Spleen (tissue), 11 donors: ENCODE measurements at regions not wholly inside any gene's neighbourhood (a gene's known extent, or its start where the extent isn't known, plus 50 kb on each side); places are given as distances from the start of the nearest gene placed in this dataset.

Experiments
- DNase-seq: peaks from one replicate; pipeline ENCODE4 v3.0.0-alpha.2; 2020
- H3K27ac ChIP-seq, 8 donors: fragments of 200-600 bp; sonication (generic) in 7 of 8; 1 replicate in 4 of 8; 2 replicates in 4 of 8; pipeline versions ENCODE4 v1.5.0 to v1.8.0; 2016 to 2021; ENCODE audit warnings: inconsistent platforms in 4 of 8, mild to moderate bottlenecking in 4 of 8, moderate library complexity in 1 of 8
- H3K27me3 ChIP-seq, 7 donors: fragments of 200-600 bp; sonication (generic) in 6 of 7; replicated peaks in 1 of 7; 1 replicate in 4 of 7; 2 replicates in 3 of 7; pipeline versions ENCODE4 v1.5.0 to v1.8.0; 2016 to 2021; ENCODE audit warnings: inconsistent platforms in 3 of 7, mild to moderate bottlenecking in 1 of 7
- H3K36me3 ChIP-seq, 6 donors: fragments of 200-600 bp; sonication (generic) in 5 of 6; 1 replicate in 4 of 6; 2 replicates in 2 of 6; pipeline versions ENCODE4 v1.5.0 to v1.8.0; 2016 to 2021; ENCODE audit warnings: inconsistent platforms in 2 of 6
- H3K4me1 ChIP-seq, 6 donors: fragments of 200-600 bp; sonication (generic) in 5 of 6; 1 replicate in 3 of 6; 2 replicates in 3 of 6; pipeline versions ENCODE4 v1.5.0 to v1.8.0; 2016 to 2021; ENCODE audit warnings: inconsistent platforms in 3 of 6
- H3K4me3 ChIP-seq, 8 donors: fragments of 200-600 bp; sonication (generic) in 7 of 8; 1 replicate in 4 of 8; 2 replicates in 4 of 8; pipeline versions ENCODE4 v1.5.0 to v1.8.0; 2016 to 2021; ENCODE audit warnings: inconsistent platforms in 4 of 8, mild to moderate bottlenecking in 4 of 8, moderate library complexity in 2 of 8
- H3K9me3 ChIP-seq, 8 donors: fragments of 200-600 bp; sonication (generic) in 7 of 8; 1 replicate in 4 of 8; 2 replicates in 4 of 8; pipeline versions ENCODE4 v1.5.0 to v1.8.0; 2016 to 2021; ENCODE audit warnings: inconsistent platforms in 4 of 8
- CTCF ChIP-seq, 11 experiments: fragments of 200-600 bp in 7 of 11; fragments of 450-650 bp in 4 of 11; sonication (generic) in 4 of 11; IDR thresholded peaks in 8 of 11; conservative IDR thresholded peaks in 3 of 11; 1 replicate in 7 of 11; 2 replicates in 4 of 11; pipeline versions ENCODE4 v1.4.0 to v1.8.0; 2016 to 2021; ENCODE audit warnings: antibody characterized with exemption in 11 of 11, inconsistent platforms in 4 of 11, mild to moderate bottlenecking in 1 of 11
- POLR2A ChIP-seq, 3 donors: fragments of 450-650 bp; IDR thresholded peaks; one replicate each; pipeline ENCODE4 v1.5.1; 2017; ENCODE audit warnings: antibody characterized with exemption in 3 of 3, mild to moderate bottlenecking in 1 of 3
- POLR2AphosphoS5 ChIP-seq, 3 donors: sonication (generic); formaldehyde crosslinking; IDR thresholded peaks; one replicate each; pipeline ENCODE4 v1.5.1; 2017; ENCODE audit warnings: antibody characterized with exemption in 3 of 3
- WGBS, 5 donors: extraction: QIAGEN DNeasy Blood & Tissue Kit in 3 of 5; methylation state at CpG; one replicate each; pipeline versions ENCODE4 v1.1.5 to v1.1.7; 2013 to 2018; 5-methylcytosine and 5-hydroxymethylcytosine counted together
- intact Hi-C: fragments of 100-400 bp; cut with DNase I; formaldehyde crosslinking; loops from one replicate; pipeline ENCODE4 v1.15.0; 2023; ENCODE audit warnings: low total_unique reads
- donor health status: healthy with polysubstance abuse.
- donor health status: DM: no; HTN: no; CAD: no; lungs with moderate emphysema.
- donor health status: DM: no; HTN: no; CAD: no.
- donor health status: Bipolar disorder and iron deficiency.
- donor health status: healthy.
- donor health status: DM: no; HTN: no; CAD: no.
- donor health status: DM: yes; HTN: yes; CAD: no.

GRCh38 chr5:62742207-62742606 lies 163.6 kb downstream of the LRRC70 start:
- Histone ChIP-seq H3K36me3 (no peaks in the 10 kb centered on the region), H3K27me3 (no peaks in the 10 kb centered on the region), H3K27ac (no peak overlapping the region), H3K4me3 (no peak overlapping the region), H3K9me3 (no peaks in the 10 kb centered on the region), H3K4me1 (no peaks in the 10 kb centered on the region)
- 73 to 92% (median 87%) methylated on average over 2 of the region's 2 CpGs for WGBS, 5 donors
- no peak for TF ChIP-seq CTCF (IDR thresholded peaks at IDR 0.05 in 8 of 11, conservative IDR thresholded peaks at IDR 0.05 in 3 of 11)
- TF ChIP-seq POLR2AphosphoS5 (IDR thresholded peaks at IDR 0.05), result no peak
- TF ChIP-seq POLR2A (IDR thresholded peaks at IDR 0.05), result no peak
- no peak for DNase-seq
- intact Hi-C loops, result no loop called here

DNA sequence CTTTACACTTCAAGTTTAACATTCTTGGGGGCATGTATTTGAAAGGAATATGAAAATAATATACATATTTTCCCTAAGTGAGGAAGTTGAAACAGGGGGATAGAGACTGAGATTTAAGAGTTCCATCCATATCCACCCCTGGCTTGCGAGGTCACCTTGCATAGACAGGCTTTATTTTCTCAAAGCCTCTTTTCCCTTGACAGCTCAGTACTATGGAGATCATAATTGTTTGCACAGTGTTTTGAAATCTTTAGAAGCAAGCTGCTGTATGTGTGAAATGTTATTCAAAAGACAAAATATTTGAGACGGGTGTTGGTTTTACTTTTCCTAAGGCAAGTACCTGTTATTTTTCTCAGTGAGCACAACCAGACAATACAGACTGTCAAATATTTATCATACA lies 163.1 kb downstream of the LRRC70 start:
- H3K4me3 ChIP-seq, result no peak overlapping the region
- 93 to 98% (median 95%) methylated on average over 2 of the region's 2 CpGs for WGBS, 5 donors
- intact Hi-C loops, result no loop called here
- no peaks in the 10 kb centered on the region for H3K36me3 ChIP-seq
- no peak for DNase-seq
- no peaks in the 10 kb centered on the region for H3K9me3 ChIP-seq
- no peaks in the 10 kb centered on the region for H3K4me1 ChIP-seq
- no peaks in the 10 kb centered on the region for H3K27me3 ChIP-seq
- TF ChIP-seq POLR2A (IDR thresholded peaks at IDR 0.05) (no peak), CTCF (IDR thresholded peaks at IDR 0.05 in 8 of 11, conservative IDR thresholded peaks at IDR 0.05 in 3 of 11) (no peak)
- no peak overlapping the region for H3K27ac ChIP-seq

- peaks cover 0 to 11% (median 7%) of the 10 kb centered on the region in 8 donors for H3K9me3 ChIP-seq
- H3K27me3 ChIP-seq, result no peaks in the 10 kb centered on the region
- no peaks in the 10 kb centered on the region for H3K4me1 ChIP-seq
- H3K4me3 ChIP-seq, result no peak overlapping the region
- H3K27ac ChIP-seq, result no peak overlapping the region
- no peaks in the 10 kb centered on the region for H3K36me3 ChIP-seq
- intact Hi-C loops, result no loop called here
- DNase-seq, result no peak
- TF ChIP-seq POLR2A (IDR thresholded peaks at IDR 0.05) (no peak), CTCF (IDR thresholded peaks at IDR 0.05 in 8 of 11, conservative IDR thresholded peaks at IDR 0.05 in 3 of 11) (no peak), POLR2AphosphoS5 (IDR thresholded peaks at IDR 0.05) (no peak)
These were observed 159.1 kb downstream of the LRRC70 start for GRCh38 chr5:62737766-62738165.

DNA sequence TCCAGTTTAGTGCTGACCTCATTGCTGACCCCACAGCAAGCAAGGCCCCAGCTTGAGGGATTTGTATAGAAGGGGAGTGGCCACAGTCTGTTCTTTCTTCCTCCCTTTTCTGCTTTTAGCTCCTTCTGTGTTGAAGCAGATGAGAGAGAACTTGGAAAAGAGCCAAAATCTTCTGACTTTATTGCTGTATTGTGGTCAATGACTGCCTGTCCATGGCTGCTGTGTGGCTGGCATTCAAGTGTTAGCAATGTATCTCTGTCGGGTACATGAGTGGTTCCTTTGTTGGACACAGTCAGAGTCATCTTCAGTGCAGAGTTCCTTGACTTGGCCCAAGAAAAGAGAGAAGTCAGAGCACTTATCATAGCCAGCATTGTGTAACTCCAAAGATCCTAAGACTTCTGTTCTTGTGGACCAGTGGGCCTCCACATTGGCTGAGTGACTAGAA lies 154.1 kb downstream of the LRRC70 start:
- Histone ChIP-seq H3K4me1 (no peaks in the 10 kb centered on the region), H3K9me3 (peaks cover 0 to 11% (median 7%) of the 10 kb centered on the region in 8 donors), H3K4me3 (no peak overlapping the region), H3K27ac (no peak overlapping the region), H3K27me3 (no peaks in the 10 kb centered on the region), H3K36me3 (no peaks in the 10 kb centered on the region)
- 27 to 52% (median 34%) methylated on average over 1 of the region's 1 CpG for WGBS, 5 donors
- intact Hi-C loops, result no loop called here
- TF ChIP-seq POLR2A (IDR thresholded peaks at IDR 0.05) (no peak), POLR2AphosphoS5 (IDR thresholded peaks at IDR 0.05) (no peak), CTCF (IDR thresholded peaks at IDR 0.05 in 8 of 11, conservative IDR thresholded peaks at IDR 0.05 in 3 of 11) (no peak)
- DNase-seq, result no peak
